H1 (cell line): ENCODE measurements at regions not wholly inside any gene's neighbourhood (a gene's known extent, or its start where the extent isn't known, plus 50 kb on each side); places are given as distances from the start of the nearest gene placed in this dataset.
A peak's percentile ranks its signal among the peaks of the same experiment; 100 is the strongest.

Experiments
- CTCF ChIA-PET: fragments of 300-600 bp; sonication (Branson Sonifier 250); formaldehyde crosslinking; loops from one replicate; lab custom pipeline; 2021; ENCODE audit not compliant: partially characterized antibody; lab: Charles Lee
- POLR2A ChIA-PET: fragments of 300-600 bp; sonication (Branson Sonifier 250); formaldehyde crosslinking; loops from one replicate; lab custom pipeline; 2021; ENCODE audit warnings: inconsistent platforms; ENCODE audit not compliant: partially characterized antibody; lab: Charles Lee
- DNase-seq, 2 experiments: peaks; one replicate each; pipeline versions ENCODE4 v3.0.0 to v3.0.0-alpha.2; 2010 to 2022; ENCODE audit warnings: low spot score in 2 of 2, low read depth in 1 of 2, mixed read lengths in 1 of 2
- FAIRE-seq: peaks from 2 replicates; lab custom pipeline; 2011; peaks lifted over from hg19 to GRCh38; lab: Jason Lieb, UNC
- H2AFZ ChIP-seq: 2 replicates; pipeline ENCODE4 v1.8.1; 2012; ENCODE audit warnings: low read length, inconsistent platforms
- H2AK5ac ChIP-seq: 2 replicates; pipeline ENCODE4 v1.6.1; 2013; ENCODE audit warnings: low read depth, low read length
- H2BK120ac ChIP-seq: replicated peaks from 2 replicates; pipeline ENCODE3; 2013; ENCODE audit warnings: low read depth, low read length, inconsistent platforms
- H2BK12ac ChIP-seq: 2 replicates; pipeline ENCODE4 v1.6.1; 2013; ENCODE audit warnings: low read depth, low read length
- H2BK15ac ChIP-seq: 2 replicates; pipeline ENCODE4 v1.6.1; 2013; ENCODE audit warnings: low read length
- H2BK20ac ChIP-seq: 2 replicates; pipeline ENCODE4 v1.6.1; 2013; ENCODE audit warnings: low read length
- H2BK5ac ChIP-seq: 2 replicates; pipeline ENCODE4 v1.6.1; 2013; ENCODE audit warnings: low read depth, low read length
- H3K14ac ChIP-seq: 2 replicates; pipeline ENCODE4 v1.6.1; 2013; ENCODE audit warnings: inconsistent platforms; ENCODE audit not compliant: insufficient read length
- H3K18ac ChIP-seq: 2 replicates; pipeline ENCODE4 v1.6.1; 2013; ENCODE audit warnings: low read length; ENCODE audit errors: extremely low read depth
- H3K23ac ChIP-seq: 2 replicates; pipeline ENCODE4 v1.6.1; 2013; ENCODE audit warnings: inconsistent platforms; ENCODE audit not compliant: insufficient read length
- H3K23me2 ChIP-seq: 2 replicates; pipeline ENCODE4 v1.6.1; 2013; ENCODE audit warnings: low read depth, low read length
- H3K27ac ChIP-seq: 2 replicates; pipeline ENCODE4 v1.6.1; 2011; ENCODE audit warnings: low read depth, low read length, inconsistent platforms
- H3K27me3 ChIP-seq, 4 experiments: replicated peaks in 1 of 4; 1 replicate in 1 of 4; 2 replicates in 3 of 4; pipeline versions ENCODE4 v1.6.1 to v1.8.1; 2011 to 2013; ENCODE audit warnings: low read length in 3 of 4, mild to moderate bottlenecking in 3 of 4, inconsistent platforms in 2 of 4, mixed read lengths in 2 of 4, moderate library complexity in 1 of 4; ENCODE audit not compliant: control insufficient read depth in 3 of 4, insufficient read depth in 3 of 4; ENCODE audit errors: extremely low read depth in 1 of 4
- H3K36me3 ChIP-seq, 4 experiments: 2 replicates each; pipeline versions ENCODE4 v1.6.1 to v1.8.1; 2011 to 2013; ENCODE audit warnings: mild to moderate bottlenecking in 4 of 4, low read length in 3 of 4, moderate library complexity in 2 of 4, control low read depth in 1 of 4, inconsistent platforms in 1 of 4; ENCODE audit not compliant: insufficient read depth in 4 of 4, control insufficient read depth in 2 of 4
- H3K4ac ChIP-seq: replicated peaks from 2 replicates; pipeline ENCODE3; 2013; ENCODE audit warnings: low read length, low read depth, mixed read lengths, inconsistent platforms; ENCODE audit not compliant: insufficient read length
- H3K4me1 ChIP-seq, 4 experiments: replicated peaks in 1 of 4; 1 replicate in 1 of 4; 2 replicates in 3 of 4; pipeline versions ENCODE4 v1.6.1 to v1.8.1; 2011 to 2013; ENCODE audit warnings: low read length in 3 of 4, inconsistent platforms in 2 of 4, mixed read lengths in 1 of 4; ENCODE audit not compliant: insufficient read depth in 4 of 4, control insufficient read depth in 3 of 4
- H3K4me2 ChIP-seq, 2 experiments: 2 replicates each; pipeline versions ENCODE4 v1.6.1 to v1.8.1; 2011 to 2013; ENCODE audit warnings: low read depth in 2 of 2, low read length in 2 of 2, control low read depth in 1 of 2, inconsistent platforms in 1 of 2, mild to moderate bottlenecking in 1 of 2; ENCODE audit not compliant: insufficient read depth in 1 of 2
- H3K4me3 ChIP-seq, 4 experiments: fragments of 200-600, 300-600 bp in 1 of 4; sonication (generic), shearing (Covaris generic), sonication (Bioruptor Twin) in 1 of 4; 2 replicates each; pipeline versions ENCODE4 v1.5.1 to v1.8.1; 2011 to 2016; ENCODE audit warnings: low read length in 4 of 4, low read depth in 3 of 4, control low read depth in 2 of 4, inconsistent platforms in 2 of 4, mild to moderate bottlenecking in 2 of 4, mixed read lengths in 1 of 4, moderate library complexity in 1 of 4; ENCODE audit not compliant: insufficient read depth in 2 of 4; ENCODE audit errors: extremely low read depth in 1 of 4
- H3K56ac ChIP-seq: replicated peaks from 2 replicates; pipeline ENCODE3; 2013; ENCODE audit warnings: low read depth, mild to moderate bottlenecking, mixed read lengths, low read length, inconsistent platforms; ENCODE audit not compliant: insufficient read length
- H3K79me1 ChIP-seq: 2 replicates; pipeline ENCODE4 v1.6.1; 2013; ENCODE audit warnings: low read depth, low read length, control low read depth
- H3K79me2 ChIP-seq, 2 experiments: 2 replicates each; pipeline versions ENCODE4 v1.6.1 to v1.8.1; 2012 to 2013; ENCODE audit warnings: low read length in 2 of 2, mild to moderate bottlenecking in 2 of 2, inconsistent platforms in 1 of 2; ENCODE audit not compliant: insufficient read depth in 2 of 2, control insufficient read depth in 1 of 2
- H3K9ac ChIP-seq, 4 experiments: replicated peaks in 1 of 4; 1 replicate in 1 of 4; 2 replicates in 3 of 4; pipeline versions ENCODE4 v1.6.1 to v1.8.1; 2011 to 2013; ENCODE audit warnings: low read depth in 3 of 4, low read length in 3 of 4, control low read depth in 2 of 4, mild to moderate bottlenecking in 2 of 4, moderate library complexity in 2 of 4, inconsistent platforms in 1 of 4; ENCODE audit errors: extremely low read depth in 1 of 4
- H3K9me3 ChIP-seq, 2 experiments: 2 replicates each; pipeline versions ENCODE4 v1.6.1 to v1.8.1; 2012 to 2013; ENCODE audit warnings: mild to moderate bottlenecking in 2 of 2, moderate library complexity in 2 of 2, control low read depth in 1 of 2, inconsistent platforms in 1 of 2, low read depth in 1 of 2, low read length in 1 of 2, mixed read lengths in 1 of 2; ENCODE audit not compliant: insufficient read depth in 2 of 2
- H4K20me1 ChIP-seq, 2 experiments: replicated peaks in 1 of 2; 2 replicates each; pipeline versions ENCODE3 to v1.8.1; 2011 to 2013; ENCODE audit warnings: inconsistent platforms in 2 of 2, low read length in 2 of 2, mild to moderate bottlenecking in 1 of 2; ENCODE audit not compliant: insufficient read depth in 2 of 2, control insufficient read depth in 1 of 2
- H4K5ac ChIP-seq: 2 replicates; pipeline ENCODE4 v1.6.1; 2013; ENCODE audit warnings: low read length, low read depth, mixed read lengths, inconsistent platforms; ENCODE audit not compliant: insufficient read length
- H4K8ac ChIP-seq: 2 replicates; pipeline ENCODE4 v1.8.0; 2013; ENCODE audit warnings: mild to moderate bottlenecking, moderate library complexity, low read length, inconsistent platforms; ENCODE audit not compliant: insufficient read depth; ENCODE audit errors: extremely low read depth
- H4K91ac ChIP-seq: replicated peaks from 2 replicates; pipeline ENCODE3; 2013; ENCODE audit warnings: low read length, mixed read lengths, inconsistent platforms; ENCODE audit not compliant: insufficient read length
- ASH2L ChIP-seq: fragments of 200-600, 300-600 bp; sonication (generic); IDR thresholded peaks from one replicate; pipeline ENCODE4 v1.7.1; 2017; ENCODE audit warnings: low read length
- ATF3 ChIP-seq: IDR thresholded peaks from 2 replicates; pipeline ENCODE4 v1.6.1; 2011; ENCODE audit warnings: low read depth, mild to moderate bottlenecking, low read length; ENCODE audit not compliant: insufficient read depth
- BCL11A ChIP-seq, 2 experiments: IDR thresholded peaks; one replicate each; pipeline ENCODE4 v1.6.1; 2011; ENCODE audit warnings: low read depth in 2 of 2, low read length in 2 of 2, mild to moderate bottlenecking in 2 of 2
- CBX5 ChIP-seq: fragments of 300-800, 300-1000 bp; sonication (generic); IDR thresholded peaks from 2 replicates; pipeline ENCODE4 v1.7.1; 2016; ENCODE audit warnings: antibody characterized with exemption, low read length, low read depth
- EGR1 ChIP-seq: IDR thresholded peaks from 2 replicates; pipeline ENCODE4 v1.6.1; 2011; ENCODE audit warnings: low read depth, low read length, borderline replicate concordance
- EP300 ChIP-seq, 2 experiments: IDR thresholded peaks; 1 replicate in 1 of 2; 2 replicates in 1 of 2; pipeline ENCODE4 v1.6.1; 2011 to 2012; ENCODE audit warnings: low read depth in 2 of 2, low read length in 2 of 2, mild to moderate bottlenecking in 2 of 2, borderline replicate concordance in 1 of 2, inconsistent platforms in 1 of 2, moderate library complexity in 1 of 2
- EZH2 ChIP-seq: fragments of 200-600 bp; sonication (generic); IDR thresholded peaks from 2 replicates; pipeline ENCODE4 v1.7.1; 2012; ENCODE audit warnings: low read depth, mild to moderate bottlenecking, moderate library complexity, low read length, inconsistent platforms; ENCODE audit not compliant: severe bottlenecking
- POLR2A ChIP-seq, 2 experiments: IDR thresholded peaks; 1 replicate in 1 of 2; 2 replicates in 1 of 2; pipeline ENCODE4 v1.6.1; 2011; ENCODE audit warnings: low read depth in 2 of 2, low read length in 2 of 2, mild to moderate bottlenecking in 2 of 2; ENCODE audit errors: control extremely low read depth in 1 of 2
- WGBS, 2 experiments: shearing (Covaris generic) in 1 of 2; methylation state at CpG; one replicate each; pipeline versions ENCODE4 v1.1.6 to v1.1.7; 2013 to 2015; ENCODE audit warnings: low lambda C conversion rate in 2 of 2, mixed read lengths in 2 of 2, inconsistent platforms in 1 of 2, low coverage in 1 of 2, missing lambda C conversion rate in 1 of 2; ENCODE audit not compliant: insufficient replicate concordance in 2 of 2, insufficient coverage in 1 of 2, insufficient read length in 1 of 2; ENCODE audit errors: extremely low coverage in 1 of 2, missing lambda C conversion rate in 1 of 2; 5-methylcytosine and 5-hydroxymethylcytosine counted together

- Histone ChIP-seq H3K27ac (no peak overlapping the region), H2AK5ac (no peak overlapping the region; the same call in 1 of the 2 replicates), H3K23ac (no peak overlapping the region), H3K36me3 (no peaks in the 10 kb centered on the region), H4K5ac (no peak overlapping the region), H2BK15ac (no peak overlapping the region), H3K27me3 (no peaks in the 10 kb centered on the region; a peak in 1 of 7 replicates), H2BK120ac (no peak overlapping the region), H3K56ac (no peak overlapping the region), H3K23me2 (0 out of 2 replicates have a peak, but pooled peaks cover 1% of the 10 kb centered on the region), H2BK5ac (no peak overlapping the region), H3K9me3 (no peaks in the 10 kb centered on the region), H3K18ac (no peak overlapping the region), H3K79me1 (no peaks in the 10 kb centered on the region), H2BK20ac (0 out of 2 replicates have a peak overlapping the region, but pooled peaks have one; percentile 62), H4K91ac (no peak overlapping the region), H3K9ac (no peak overlapping the region), H2AFZ (no peak overlapping the region), H3K79me2 (no peaks in the 10 kb centered on the region)
- DNase-seq (no peak), FAIRE-seq (no peak)
- WGBS, 2 experiments = 90% methylated on average over 5 of the region's 5 CpGs; no CpG with 5 or more reads in 1 of the 2 experiments
- POLR2A ChIA-PET = interaction anchor here (0.6 to 3.0 kb wide), 2 partner anchors 12 to 318 kb away, joined by 3 to 16 read pairs; no protein-coding TSS in a partner anchor
- CTCF ChIA-PET = no interaction called here
- no peak for TF ChIP-seq ASH2L
- no peak for TF ChIP-seq EZH2
- no peak for TF ChIP-seq EP300 (IDR thresholded peaks at IDR 0.05; ENCODE audit: borderline replicate concordance in 1 of 2, low read depth in 2 of 2, low read length in 2 of 2)
- no peak for TF ChIP-seq CBX5
- no peak for TF ChIP-seq ATF3
- TF ChIP-seq EGR1 = no peak
- TF ChIP-seq BCL11A (IDR thresholded peaks at IDR 0.05; ENCODE audit: low read depth in 2 of 2, low read length in 2 of 2) = no peak
- no peak for TF ChIP-seq POLR2A (IDR thresholded peaks at IDR 0.05; ENCODE audit: control extremely low read depth in 1 of 2, low read depth in 2 of 2, low read length in 2 of 2)
- TF ChIP-seq, all 59 proteins: peak for 0
- Histone ChIP-seq H3K4me1 (peaks cover 6 to 20% (median 10%) of the 10 kb centered on the region in 4 experiments; a peak in 5 of 7 replicates), H3K14ac (no peak overlapping the region), H3K4me3 (no peak overlapping the region), H4K8ac (no peak overlapping the region), H2BK12ac (no peak overlapping the region), H4K20me1 (no peaks in the 10 kb centered on the region), H3K4ac (no peak overlapping the region), H3K4me2 (no peak overlapping the region)
These were observed 263.8 kb downstream of the ARHGAP12 start for GRCh38 chr10:31664803-31665202.
